Activated naive CD4-positive, alpha-beta T cell treated with anti-CD3 and anti-CD28 coated beads, Interleukin-2, amount 50 U/mL, for 24 hours (primary cell): ENCODE measurements at regions not wholly inside any gene's neighbourhood (a gene's known extent, or its start where the extent isn't known, plus 50 kb on each side); places are given as distances from the start of the nearest gene placed in this dataset.
A peak's percentile ranks its signal among the peaks of the same experiment; 100 is the strongest.
"Not testable (repeated sequence)": the region's sequence is repeated elsewhere in the genome, so short reads cannot be mapped to it uniquely, and the experiment has no call there.

Experiments
- H3K27ac Mint-ChIP-seq: one replicate; pipeline ENCODE4 v1.8.0; 2021; ENCODE audit warnings: mild to moderate bottlenecking, mixed read lengths
- H3K27me3 Mint-ChIP-seq: one replicate; pipeline ENCODE4 v1.8.0; 2021; ENCODE audit warnings: mixed read lengths
- H3K36me3 Mint-ChIP-seq: one replicate; pipeline ENCODE4 v1.8.0; 2021; ENCODE audit warnings: mixed read lengths
- H3K4me1 Mint-ChIP-seq: one replicate; pipeline ENCODE4 v1.8.0; 2021; ENCODE audit warnings: mixed read lengths
- H3K4me3 Mint-ChIP-seq: one replicate; pipeline ENCODE4 v1.8.0; 2021; ENCODE audit warnings: mild to moderate bottlenecking, mixed read lengths
- H3K9me3 Mint-ChIP-seq: one replicate; pipeline ENCODE4 v1.8.0; 2021; ENCODE audit warnings: mixed read lengths

DNA sequence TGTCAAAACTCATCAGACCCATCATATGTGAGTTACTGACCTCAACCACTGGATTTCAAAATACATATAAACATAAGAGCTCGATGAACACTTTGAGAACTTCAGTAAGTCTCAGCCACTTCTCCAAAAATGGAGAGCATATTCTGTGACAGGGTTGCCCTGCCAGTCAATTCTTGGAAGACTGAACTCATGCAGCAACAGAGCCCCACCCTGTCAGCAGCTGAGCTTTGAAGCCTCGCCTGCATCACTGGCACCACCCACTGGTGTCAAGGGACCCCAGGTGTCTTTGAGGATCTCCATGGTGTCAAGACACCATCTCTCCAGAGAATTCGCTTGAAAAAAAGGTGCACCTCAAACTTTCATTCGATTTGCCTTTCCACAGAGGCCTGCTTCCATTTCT lies 420.1 kb downstream of the SPATA31A1 start:
- not testable (repeated sequence) for H3K27me3 Mint-ChIP-seq, H3K36me3 Mint-ChIP-seq, H3K9me3 Mint-ChIP-seq, H3K4me3 Mint-ChIP-seq, H3K27ac Mint-ChIP-seq, H3K4me1 Mint-ChIP-seq

DNA sequence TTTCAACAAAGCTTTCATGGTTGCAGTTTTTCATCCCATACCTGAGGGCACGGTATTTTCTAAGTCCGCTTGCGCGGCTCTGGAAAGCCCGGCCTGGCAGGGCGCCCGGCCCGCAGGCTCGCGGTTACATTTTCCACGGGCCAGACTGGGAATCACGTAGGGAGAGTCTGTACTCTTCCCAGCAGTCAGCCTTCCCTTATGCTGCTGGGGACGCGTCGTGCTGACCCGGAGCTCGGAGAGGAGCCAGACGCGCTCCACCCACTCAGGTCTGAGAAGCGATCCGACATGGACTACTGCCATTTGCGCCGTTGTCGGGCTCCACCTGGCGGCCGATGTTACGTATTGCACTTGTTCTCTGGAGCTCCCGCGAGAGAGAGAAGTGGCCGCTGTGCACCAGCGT lies 435.9 kb downstream of the SPATA31A1 start:
- H3K4me3 Mint-ChIP-seq, H3K9me3 Mint-ChIP-seq: not testable (repeated sequence)

DNA sequence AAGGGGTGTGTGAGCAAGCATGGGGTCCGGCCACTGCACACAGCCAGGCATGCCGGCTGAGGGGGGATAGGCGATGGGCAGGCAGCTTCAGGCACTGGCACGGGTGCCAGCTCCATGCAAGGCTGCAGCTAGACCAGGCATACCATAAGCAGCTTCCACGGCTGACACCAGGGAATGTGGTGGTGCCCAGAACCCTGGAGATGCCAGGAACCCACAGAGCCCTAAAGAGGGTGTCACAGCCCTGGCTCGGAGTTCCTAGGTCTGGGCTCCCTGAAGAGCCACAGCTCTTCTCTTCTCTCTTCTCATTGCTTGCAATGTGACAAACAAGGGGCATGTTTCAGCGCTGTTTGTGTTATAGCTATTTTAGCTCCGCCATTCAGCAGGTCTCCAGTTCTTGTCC lies 442.5 kb downstream of the SPATA31A1 start:
- H3K4me3 Mint-ChIP-seq, H3K27ac Mint-ChIP-seq, H3K27me3 Mint-ChIP-seq, H3K4me1 Mint-ChIP-seq, H3K36me3 Mint-ChIP-seq, H3K9me3 Mint-ChIP-seq: not testable (repeated sequence)

More for the DNA sequence above, 435.9 kb downstream of the SPATA31A1 start:
- not testable (repeated sequence) for H3K4me1 Mint-ChIP-seq, H3K27me3 Mint-ChIP-seq, H3K36me3 Mint-ChIP-seq, H3K27ac Mint-ChIP-seq

DNA sequence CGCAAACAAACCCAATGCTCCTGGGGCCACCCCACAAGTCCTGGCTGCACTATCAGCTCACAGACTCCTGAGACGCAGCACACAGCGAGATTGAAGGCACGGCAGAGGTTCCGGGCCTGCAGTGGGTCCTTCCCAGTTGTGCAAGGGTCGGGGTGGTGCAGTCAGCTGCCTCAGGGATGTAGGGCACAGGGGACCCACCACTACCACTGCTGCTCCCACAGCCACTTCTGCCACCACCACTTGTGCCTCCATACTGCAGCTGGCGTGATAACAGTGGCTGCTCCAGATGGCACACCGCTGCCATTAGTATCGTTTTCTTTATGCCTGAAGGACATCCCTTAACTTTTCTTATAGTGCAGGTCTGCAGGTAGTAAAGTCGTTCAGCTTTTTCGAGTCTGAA lies 443.8 kb downstream of the SPATA31A1 start:
- H3K4me1 Mint-ChIP-seq, H3K9me3 Mint-ChIP-seq, H3K27ac Mint-ChIP-seq, H3K36me3 Mint-ChIP-seq, H3K4me3 Mint-ChIP-seq, H3K27me3 Mint-ChIP-seq: not testable (repeated sequence)

DNA sequence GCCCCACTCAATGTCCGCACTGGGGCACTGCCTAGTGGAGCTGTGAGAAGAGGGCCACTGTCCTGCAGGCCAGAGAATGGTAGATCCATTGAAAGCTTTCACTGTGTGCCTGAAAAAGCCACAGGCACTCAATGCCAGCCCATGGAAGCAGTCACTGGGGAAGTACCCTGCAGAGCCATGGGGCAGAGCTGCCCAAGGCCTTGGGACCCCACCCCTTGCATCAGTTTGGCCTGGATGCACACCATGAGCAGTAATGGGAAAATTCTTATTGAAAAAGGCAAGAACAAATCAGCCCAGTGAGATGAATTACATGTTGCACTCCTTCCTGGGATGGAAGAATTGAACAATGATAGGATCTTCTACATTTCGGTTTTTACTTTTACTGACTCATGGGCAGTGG lies 447.1 kb downstream of the SPATA31A1 start:
- H3K27ac Mint-ChIP-seq, H3K4me1 Mint-ChIP-seq, H3K9me3 Mint-ChIP-seq, H3K36me3 Mint-ChIP-seq, H3K4me3 Mint-ChIP-seq, H3K27me3 Mint-ChIP-seq: not testable (repeated sequence)

DNA sequence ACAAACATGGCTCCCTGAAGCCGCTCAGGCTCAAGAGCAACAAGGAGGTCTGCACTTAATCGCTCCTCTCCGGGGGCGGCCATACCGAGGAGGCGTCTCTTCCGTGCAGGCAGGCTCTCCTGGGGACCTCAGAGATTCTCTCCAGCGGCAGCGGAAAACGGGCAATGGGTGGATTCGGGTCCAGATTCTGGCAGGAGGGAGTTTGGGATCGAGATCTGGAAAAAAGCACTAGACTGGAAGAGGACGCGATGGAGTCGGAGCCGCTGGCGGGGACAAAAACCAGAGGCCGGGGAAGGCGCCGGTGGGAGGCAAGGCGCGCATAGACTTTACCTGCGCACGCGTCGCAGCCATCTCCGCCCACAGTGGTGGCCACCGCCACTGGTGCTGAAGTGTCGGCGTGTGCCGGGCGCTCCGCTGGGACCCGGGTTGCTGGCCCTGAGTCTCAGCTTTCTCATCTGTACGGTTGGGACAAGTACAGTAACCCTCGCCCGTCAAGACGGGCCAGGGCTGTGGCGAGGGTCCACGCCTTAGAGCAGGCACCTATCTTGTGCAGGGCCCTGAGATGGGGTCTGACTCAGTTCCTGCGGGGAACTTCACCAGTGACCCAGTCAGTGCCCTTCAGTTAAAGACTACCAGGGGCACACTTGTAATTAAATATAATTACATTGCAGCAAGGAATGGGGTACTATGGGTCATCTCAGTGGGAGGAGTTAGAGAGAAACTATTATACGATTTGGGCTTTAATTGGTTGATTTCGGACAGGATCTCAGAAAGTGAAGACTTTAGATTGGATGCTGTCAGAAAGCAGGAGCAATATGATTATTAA lies 454.1 kb downstream of the SPATA31A1 start:
- peak overlapping the region; percentile 98 for H3K4me3 Mint-ChIP-seq
- not testable (repeated sequence) for H3K9me3 Mint-ChIP-seq, H3K4me1 Mint-ChIP-seq, H3K27me3 Mint-ChIP-seq, H3K36me3 Mint-ChIP-seq
- H3K27ac Mint-ChIP-seq, result peak overlapping the region; percentile 99

DNA sequence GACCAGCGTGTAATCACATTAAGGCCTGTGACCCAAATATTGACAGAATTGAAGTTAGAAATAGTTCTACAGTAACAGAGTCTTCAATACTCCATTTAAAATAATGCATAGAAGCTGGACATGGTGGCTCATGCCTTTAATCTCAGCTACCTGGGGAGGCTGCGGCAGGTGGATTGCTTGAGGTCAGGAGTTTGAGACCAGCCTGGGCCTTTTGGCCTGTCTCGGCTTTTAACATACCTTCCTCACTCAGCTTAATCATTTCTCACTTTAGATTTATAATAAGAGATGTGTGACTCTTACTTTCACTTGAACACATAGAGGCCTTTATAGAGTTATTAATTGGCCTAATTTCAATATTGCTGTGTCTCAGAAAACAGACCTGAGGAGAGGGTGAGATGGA lies 454.9 kb downstream of the SPATA31A1 start:
- not testable (repeated sequence) for H3K27ac Mint-ChIP-seq, H3K4me1 Mint-ChIP-seq, H3K9me3 Mint-ChIP-seq, H3K4me3 Mint-ChIP-seq, H3K36me3 Mint-ChIP-seq, H3K27me3 Mint-ChIP-seq

DNA sequence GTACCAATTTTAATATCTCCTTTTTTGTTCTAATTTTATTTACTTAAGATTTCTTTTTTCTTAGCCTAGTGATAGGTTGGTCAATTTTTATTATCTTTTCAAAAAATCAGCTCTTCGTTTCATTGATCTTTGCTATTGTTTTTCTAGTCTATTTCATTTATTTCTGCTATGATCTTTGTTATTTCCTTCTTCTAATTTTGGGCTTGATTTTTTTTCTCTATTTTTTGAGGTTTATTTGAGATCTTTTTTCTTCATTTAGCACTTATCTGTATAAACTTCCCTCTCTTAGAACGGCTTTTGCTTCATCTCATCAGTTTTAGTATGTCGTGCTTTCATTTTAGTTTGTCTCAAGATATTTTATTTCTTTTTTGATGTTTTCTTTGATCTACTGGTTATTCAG lies 456.1 kb downstream of the SPATA31A1 start:
- H3K4me1 Mint-ChIP-seq, H3K9me3 Mint-ChIP-seq, H3K36me3 Mint-ChIP-seq, H3K4me3 Mint-ChIP-seq, H3K27me3 Mint-ChIP-seq, H3K27ac Mint-ChIP-seq: not testable (repeated sequence)

DNA sequence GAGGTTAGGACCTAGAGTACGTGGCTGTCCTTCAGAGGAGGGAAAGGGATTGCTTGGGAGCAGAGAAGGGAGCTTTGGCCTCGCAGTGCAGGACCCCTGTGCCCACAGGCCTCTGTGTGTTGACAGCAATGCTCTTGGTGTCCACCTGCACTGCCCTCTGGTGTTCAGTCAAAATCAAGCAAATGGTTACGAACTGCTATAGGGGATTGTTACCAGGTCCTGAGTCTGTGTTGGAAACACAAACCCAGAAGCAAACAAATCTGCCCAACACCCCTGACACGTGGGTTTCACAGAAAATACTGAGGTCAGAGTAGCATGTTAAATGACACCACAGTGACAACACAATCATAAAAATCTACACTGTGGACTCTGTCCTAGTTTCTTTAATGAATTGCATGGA lies 473.0 kb downstream of the SPATA31A1 start:
- H3K27ac Mint-ChIP-seq, H3K4me1 Mint-ChIP-seq, H3K36me3 Mint-ChIP-seq, H3K27me3 Mint-ChIP-seq, H3K9me3 Mint-ChIP-seq, H3K4me3 Mint-ChIP-seq: not testable (repeated sequence)
